LNCaP clone FGC (cell line): ENCODE measurements at regions not wholly inside any gene's neighbourhood (a gene's known extent, or its start where the extent isn't known, plus 50 kb on each side); places are given as distances from the start of the nearest gene placed in this dataset.

Experiments used
- DNase-seq: peaks from one replicate; pipeline ENCODE4 v3.0.0-alpha.2; 2011; ENCODE audit warnings: low read depth
- H3K4me3 ChIP-seq: 2 replicates; pipeline ENCODE4 v1.5.1; 2011; ENCODE audit warnings: mild to moderate bottlenecking, low read depth, low read length, control low read depth
- CTCF ChIP-seq: IDR thresholded peaks from 2 replicates; pipeline ENCODE4 v1.5.1; 2012; ENCODE audit warnings: mild to moderate bottlenecking; ENCODE audit not compliant: control insufficient read depth, insufficient read depth; ENCODE audit errors: extremely low read depth

- peak; percentile 83 for DNase-seq
- H3K4me3 ChIP-seq: no peak overlapping the region
- no peak for TF ChIP-seq CTCF
Measured at GRCh38 chr15:54812383-54812782, 384.4 kb downstream of the RSL24D1 start.

- no peak overlapping the region for H3K4me3 ChIP-seq
- TF ChIP-seq CTCF: no peak
- DNase-seq: no peak
Measured at GRCh38 chr15:54810496-54810895, 386.2 kb downstream of the RSL24D1 start.

- H3K4me3 ChIP-seq: no peak overlapping the region
- no peak for TF ChIP-seq CTCF
- no peak for DNase-seq
Measured at GRCh38 chr15:54810031-54810430, 386.7 kb downstream of the RSL24D1 start.

GRCh38 chr15:54808321-54808720, 388.4 kb downstream of the RSL24D1 start:
- DNase-seq: no peak
- H3K4me3 ChIP-seq: no peak overlapping the region
- TF ChIP-seq CTCF: no peak

GRCh38 chr15:54803987-54804386, 392.8 kb downstream of the RSL24D1 start:
- DNase-seq: no peak
- no peak overlapping the region for H3K4me3 ChIP-seq
- TF ChIP-seq CTCF: no peak

- no peak overlapping the region for H3K4me3 ChIP-seq
- DNase-seq: no peak
- no peak for TF ChIP-seq CTCF
Measured at GRCh38 chr15:54803134-54803808, 393.5 kb downstream of the RSL24D1 start.

- no peak overlapping the region for H3K4me3 ChIP-seq
- DNase-seq: peak; percentile 52
- no peak for TF ChIP-seq CTCF
Measured at GRCh38 chr15:54792526-54792925, 404.2 kb downstream of the RSL24D1 start.
